ENCODE measurements at regions not wholly inside any gene's neighbourhood (a gene's known extent, or its start where the extent isn't known, plus 50 kb on each side); places are given as distances from the start of the nearest gene placed in this dataset.

- H2BK12ac ChIP-seq (ENCODE audit: low read length in 2 of 2) = no peak overlapping the region
- H3K36me3 ChIP-seq (ENCODE audit: control insufficient read depth in 1 of 2, insufficient read depth in 2 of 2, low read depth in 1 of 2, low read length in 2 of 2) = no peaks in the 10 kb centered on the region
- H3K14ac ChIP-seq (ENCODE audit: low read length in 2 of 2) = no peak overlapping the region
- no peaks in the 10 kb centered on the region for H3K4me1 ChIP-seq (ENCODE audit: control insufficient read depth, insufficient read depth, low read depth, low read length)
- H3K4me3 ChIP-seq (ENCODE audit: insufficient read depth in 1 of 2, low read depth in 1 of 2, low read length in 2 of 2) = no peak overlapping the region
- no peaks in the 10 kb centered on the region for H3K79me1 ChIP-seq (replicated peaks; ENCODE audit: low read length, poor library complexity, severe bottlenecking)
- H4K91ac ChIP-seq (ENCODE audit: low read length) = no peak overlapping the region
- no peak overlapping the region for H3K4ac ChIP-seq (ENCODE audit: low read depth in 1 of 2, low read length in 2 of 2)
- no peak overlapping the region for H2AK5ac ChIP-seq (ENCODE audit: low read length, severe bottlenecking)
- peaks cover 0 to 8% of the 10 kb centered on the region in 2 experiments for H3K27me3 ChIP-seq (ENCODE audit: control insufficient read depth in 1 of 2, insufficient read depth in 1 of 2, low read length in 2 of 2)
- no peak overlapping the region for H2AFZ ChIP-seq (ENCODE audit: low read depth, low read length)
- H2BK15ac ChIP-seq (ENCODE audit: low read depth, poor library complexity, severe bottlenecking) = no peak overlapping the region
- 40% methylated on average over 4 of the region's 4 CpGs for WGBS
- no peak overlapping the region for H3K9ac ChIP-seq (ENCODE audit: low read length)
- no peak overlapping the region for H3K4me2 ChIP-seq (ENCODE audit: low read length, poor library complexity, severe bottlenecking)
- H4K8ac ChIP-seq (ENCODE audit: low read length) = no peak overlapping the region
- no peak for DNase-seq
- no peaks in the 10 kb centered on the region for H3K9me3 ChIP-seq (ENCODE audit: control insufficient read depth, low read length)
- H3K18ac ChIP-seq (ENCODE audit: low read depth in 1 of 2, low read length in 2 of 2) = no peak overlapping the region
- no peak overlapping the region for H3K23ac ChIP-seq (ENCODE audit: low read length in 2 of 2)
- no peak overlapping the region for H2BK120ac ChIP-seq (ENCODE audit: low read depth, low read length)
- no peak overlapping the region for H2BK5ac ChIP-seq (ENCODE audit: low read depth, low read length, poor library complexity, severe bottlenecking)
- H3K27ac ChIP-seq (ENCODE audit: low read length, poor library complexity, severe bottlenecking) = no peak overlapping the region
Measured at GRCh38 chr12:4828176-4828575, 81.5 kb upstream of the KCNA1 start.

- H2BK5ac ChIP-seq (ENCODE audit: low read depth, low read length, poor library complexity, severe bottlenecking) = no peak overlapping the region
- no peak overlapping the region for H3K18ac ChIP-seq (ENCODE audit: low read depth in 1 of 2, low read length in 2 of 2)
- H2AFZ ChIP-seq (ENCODE audit: low read depth, low read length) = no peak overlapping the region
- H4K8ac ChIP-seq (ENCODE audit: low read length) = no peak overlapping the region
- no peak overlapping the region for H3K27ac ChIP-seq (ENCODE audit: low read length, poor library complexity, severe bottlenecking)
- H3K4me1 ChIP-seq (ENCODE audit: control insufficient read depth, insufficient read depth, low read depth, low read length) = no peaks in the 10 kb centered on the region
- H3K4me2 ChIP-seq (ENCODE audit: low read length, poor library complexity, severe bottlenecking) = no peak overlapping the region
- no peak overlapping the region for H4K91ac ChIP-seq (ENCODE audit: low read length)
- H3K9me3 ChIP-seq (ENCODE audit: control insufficient read depth, low read length) = no peaks in the 10 kb centered on the region
- no peak overlapping the region for H2AK5ac ChIP-seq (ENCODE audit: low read length, severe bottlenecking)
- H3K4me3 ChIP-seq (ENCODE audit: insufficient read depth in 1 of 2, low read depth in 1 of 2, low read length in 2 of 2) = no peak overlapping the region
- H2BK120ac ChIP-seq (ENCODE audit: low read depth, low read length) = no peak overlapping the region
- H3K27me3 ChIP-seq (ENCODE audit: control insufficient read depth in 1 of 2, insufficient read depth in 1 of 2, low read length in 2 of 2) = peaks cover 0 to 8% of the 10 kb centered on the region in 2 experiments
- no peak overlapping the region for H3K23ac ChIP-seq (ENCODE audit: low read length in 2 of 2)
- DNase-seq = no peak
- H2BK15ac ChIP-seq (ENCODE audit: low read depth, poor library complexity, severe bottlenecking) = no peak overlapping the region
- H3K4ac ChIP-seq (ENCODE audit: low read depth in 1 of 2, low read length in 2 of 2) = no peak overlapping the region
- no peaks in the 10 kb centered on the region for H3K79me1 ChIP-seq (replicated peaks; ENCODE audit: low read length, poor library complexity, severe bottlenecking)
- no peak overlapping the region for H2BK12ac ChIP-seq (ENCODE audit: low read length in 2 of 2)
- H3K36me3 ChIP-seq (ENCODE audit: control insufficient read depth in 1 of 2, insufficient read depth in 2 of 2, low read depth in 1 of 2, low read length in 2 of 2) = no peaks in the 10 kb centered on the region
- WGBS = 86% methylated on average over 7 of the region's 7 CpGs
- H3K14ac ChIP-seq (ENCODE audit: low read length in 2 of 2) = no peak overlapping the region
- no peak overlapping the region for H3K9ac ChIP-seq (ENCODE audit: low read length)
Measured at GRCh38 chr12:4829161-4829792, 80.4 kb upstream of the KCNA1 start.

- no peak overlapping the region for H3K27ac ChIP-seq (ENCODE audit: low read length, poor library complexity, severe bottlenecking)
- H2BK15ac ChIP-seq (ENCODE audit: low read depth, poor library complexity, severe bottlenecking) = no peak overlapping the region
- H3K4me2 ChIP-seq (ENCODE audit: low read length, poor library complexity, severe bottlenecking) = no peak overlapping the region
- WGBS = 85% methylated on average over 6 of the region's 6 CpGs
- H3K18ac ChIP-seq (ENCODE audit: low read depth in 1 of 2, low read length in 2 of 2) = no peak overlapping the region
- H2BK5ac ChIP-seq (ENCODE audit: low read depth, low read length, poor library complexity, severe bottlenecking) = no peak overlapping the region
- no peak overlapping the region for H4K91ac ChIP-seq (ENCODE audit: low read length)
- no peak overlapping the region for H2AK5ac ChIP-seq (ENCODE audit: low read length, severe bottlenecking)
- no peaks in the 10 kb centered on the region for H3K36me3 ChIP-seq (ENCODE audit: control insufficient read depth in 1 of 2, insufficient read depth in 2 of 2, low read depth in 1 of 2, low read length in 2 of 2)
- H3K14ac ChIP-seq (ENCODE audit: low read length in 2 of 2) = no peak overlapping the region
- no peak overlapping the region for H4K8ac ChIP-seq (ENCODE audit: low read length)
- peaks cover 0 to 11% of the 10 kb centered on the region in 2 experiments for H3K27me3 ChIP-seq (ENCODE audit: control insufficient read depth in 1 of 2, insufficient read depth in 1 of 2, low read length in 2 of 2)
- no peak overlapping the region for H2BK120ac ChIP-seq (ENCODE audit: low read depth, low read length)
- no peaks in the 10 kb centered on the region for H3K79me1 ChIP-seq (replicated peaks; ENCODE audit: low read length, poor library complexity, severe bottlenecking)
- H2AFZ ChIP-seq (ENCODE audit: low read depth, low read length) = no peak overlapping the region
- H3K4me1 ChIP-seq (ENCODE audit: control insufficient read depth, insufficient read depth, low read depth, low read length) = no peaks in the 10 kb centered on the region
- H2BK12ac ChIP-seq (ENCODE audit: low read length in 2 of 2) = no peak overlapping the region
- H3K9ac ChIP-seq (ENCODE audit: low read length) = no peak overlapping the region
- H3K9me3 ChIP-seq (ENCODE audit: control insufficient read depth, low read length) = no peaks in the 10 kb centered on the region
- no peak for DNase-seq
- H3K23ac ChIP-seq (ENCODE audit: low read length in 2 of 2) = no peak overlapping the region
- H3K4me3 ChIP-seq (ENCODE audit: insufficient read depth in 1 of 2, low read depth in 1 of 2, low read length in 2 of 2) = no peak overlapping the region
- no peak overlapping the region for H3K4ac ChIP-seq (ENCODE audit: low read depth in 1 of 2, low read length in 2 of 2)
Measured at GRCh38 chr12:4829793-4830162, 79.9 kb upstream of the KCNA1 start.

- Histone ChIP-seq H3K14ac (ENCODE audit: low read length in 2 of 2) (no peak overlapping the region), H3K4ac (ENCODE audit: low read depth in 1 of 2, low read length in 2 of 2) (no peak overlapping the region), H3K36me3 (ENCODE audit: control insufficient read depth in 1 of 2, insufficient read depth in 2 of 2, low read depth in 1 of 2, low read length in 2 of 2) (no peaks in the 10 kb centered on the region), H3K27ac (ENCODE audit: low read length, poor library complexity, severe bottlenecking) (no peak overlapping the region), H3K18ac (ENCODE audit: low read depth in 1 of 2, low read length in 2 of 2) (no peak overlapping the region), H2BK12ac (ENCODE audit: low read length in 2 of 2) (no peak overlapping the region), H4K91ac (ENCODE audit: low read length) (no peak overlapping the region), H2BK15ac (ENCODE audit: low read depth, poor library complexity, severe bottlenecking) (no peak overlapping the region), H4K8ac (ENCODE audit: low read length) (no peak overlapping the region), H3K4me3 (ENCODE audit: insufficient read depth in 1 of 2, low read depth in 1 of 2, low read length in 2 of 2) (no peak overlapping the region), H3K4me2 (ENCODE audit: low read length, poor library complexity, severe bottlenecking) (no peak overlapping the region), H2AK5ac (ENCODE audit: low read length, severe bottlenecking) (no peak overlapping the region), H3K79me1 (replicated peaks; ENCODE audit: low read length, poor library complexity, severe bottlenecking) (no peaks in the 10 kb centered on the region), H2BK5ac (ENCODE audit: low read depth, low read length, poor library complexity, severe bottlenecking) (no peak overlapping the region), H2AFZ (ENCODE audit: low read depth, low read length) (no peak overlapping the region), H2BK120ac (ENCODE audit: low read depth, low read length) (no peak overlapping the region), H3K9me3 (ENCODE audit: control insufficient read depth, low read length) (no peaks in the 10 kb centered on the region), H3K23ac (ENCODE audit: low read length in 2 of 2) (no peak overlapping the region), H3K9ac (ENCODE audit: low read length) (no peak overlapping the region), H3K4me1 (ENCODE audit: control insufficient read depth, insufficient read depth, low read depth, low read length) (no peaks in the 10 kb centered on the region), H3K27me3 (ENCODE audit: control insufficient read depth in 1 of 2, insufficient read depth in 1 of 2, low read length in 2 of 2) (peaks cover 0 to 11% of the 10 kb centered on the region in 2 experiments)
- DNase-seq = no peak
- 83% methylated on average over 9 of the region's 18 CpGs for WGBS
Measured at GRCh38 chr12:4830556-4831210, 79.0 kb upstream of the KCNA1 start.

Data from mesenchymal stem cell (in vitro differentiated cells and primary cell).